Nucleus accumbens (tissue), 56 donors: ENCODE measurements at regions not wholly inside any gene's neighbourhood (a gene's known extent, or its start where the extent isn't known, plus 50 kb on each side); places are given as distances from the start of the nearest gene placed in this dataset.

Experiments
- DNase-seq, 56 donors: peaks; one replicate each; lab custom pipeline; 2025; lab: John Stamatoyannopoulos, UW

- no peak for DNase-seq
These were observed 203.3 kb upstream of the KRR1 start for GRCh38 chr12:75714462-75715322.

GRCh38 chr12:75713434-75713833 lies 202.0 kb upstream of the KRR1 start:
- no peak for DNase-seq

- DNase-seq: no peak
These were observed 200.8 kb upstream of the KRR1 start for GRCh38 chr12:75712223-75712622.

GRCh38 chr12:75711271-75711670 lies 199.9 kb upstream of the KRR1 start:
- DNase-seq: no peak

- no peak for DNase-seq
These were observed 199.1 kb upstream of the KRR1 start for GRCh38 chr12:75710361-75711069.

- DNase-seq: no peak
These were observed 198.1 kb upstream of the KRR1 start for GRCh38 chr12:75709503-75709902.

- DNase-seq: no peak
These were observed 197.4 kb upstream of the KRR1 start for GRCh38 chr12:75708802-75709201.

GRCh38 chr12:75707983-75708382 lies 196.6 kb upstream of the KRR1 start:
- no peak for DNase-seq

GRCh38 chr12:75706786-75707605 lies 195.6 kb upstream of the KRR1 start:
- no peak for DNase-seq

- peak in 1 of 56 donors; percentile 3 for DNase-seq
These were observed 194.6 kb upstream of the KRR1 start for GRCh38 chr12:75705749-75706711.

GRCh38 chr12:75704664-75705063 lies 193.3 kb upstream of the KRR1 start:
- DNase-seq: no peak

GRCh38 chr12:75704208-75704607 lies 192.8 kb upstream of the KRR1 start:
- no peak for DNase-seq

GRCh38 chr12:75703131-75703530 lies 191.7 kb upstream of the KRR1 start:
- no peak for DNase-seq

GRCh38 chr12:75702477-75703093 lies 191.2 kb upstream of the KRR1 start:
- DNase-seq: no peak

- DNase-seq: no peak
These were observed 190.4 kb upstream of the KRR1 start for GRCh38 chr12:75701859-75702258.

GRCh38 chr12:75699728-75700496 lies 188.5 kb upstream of the KRR1 start:
- DNase-seq: no peak

GRCh38 chr12:75699251-75699650 lies 187.8 kb upstream of the KRR1 start:
- DNase-seq: no peak

GRCh38 chr12:75698052-75698451 lies 186.6 kb upstream of the KRR1 start:
- no peak for DNase-seq

- DNase-seq: no peak
These were observed 184.5 kb upstream of the KRR1 start for GRCh38 chr12:75695926-75696325.
